ENCODE measurements at regions not wholly inside any gene's neighbourhood (a gene's known extent, or its start where the extent isn't known, plus 50 kb on each side); places are given as distances from the start of the nearest gene placed in this dataset.

DNA sequence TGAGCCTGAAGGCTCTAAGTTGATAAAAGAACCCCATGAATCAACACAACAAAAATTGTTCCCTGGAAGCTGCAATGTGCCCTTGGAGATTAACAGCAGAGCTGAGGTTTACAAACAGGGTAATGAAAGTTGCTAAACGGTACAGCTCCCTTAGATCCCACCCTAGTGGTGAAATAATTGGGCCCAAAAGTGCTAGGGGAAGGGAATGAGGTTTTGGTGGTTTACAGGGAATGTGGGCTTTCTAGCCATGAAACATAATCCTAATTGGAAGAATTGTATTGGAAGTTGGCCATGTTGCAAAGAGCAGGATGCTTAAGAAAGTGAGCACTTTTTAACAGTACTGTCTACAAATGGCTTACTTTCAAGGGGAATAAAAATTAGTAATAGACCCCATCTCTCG lies 180.2 kb upstream of the SMIM21 start:
- Histone ChIP-seq H3K36me3 (no peaks in the 10 kb centered on the region), H3K4me3 (no peak overlapping the region), H3K27me3 (no peaks in the 10 kb centered on the region), H3K9me3 (no peaks in the 10 kb centered on the region), H3K4me1 (no peaks in the 10 kb centered on the region), H3K27ac (no peak overlapping the region)
- no peak for DNase-seq (ENCODE audit: low spot score in 2 of 2)
- TF ChIP-seq, protein P1, sequence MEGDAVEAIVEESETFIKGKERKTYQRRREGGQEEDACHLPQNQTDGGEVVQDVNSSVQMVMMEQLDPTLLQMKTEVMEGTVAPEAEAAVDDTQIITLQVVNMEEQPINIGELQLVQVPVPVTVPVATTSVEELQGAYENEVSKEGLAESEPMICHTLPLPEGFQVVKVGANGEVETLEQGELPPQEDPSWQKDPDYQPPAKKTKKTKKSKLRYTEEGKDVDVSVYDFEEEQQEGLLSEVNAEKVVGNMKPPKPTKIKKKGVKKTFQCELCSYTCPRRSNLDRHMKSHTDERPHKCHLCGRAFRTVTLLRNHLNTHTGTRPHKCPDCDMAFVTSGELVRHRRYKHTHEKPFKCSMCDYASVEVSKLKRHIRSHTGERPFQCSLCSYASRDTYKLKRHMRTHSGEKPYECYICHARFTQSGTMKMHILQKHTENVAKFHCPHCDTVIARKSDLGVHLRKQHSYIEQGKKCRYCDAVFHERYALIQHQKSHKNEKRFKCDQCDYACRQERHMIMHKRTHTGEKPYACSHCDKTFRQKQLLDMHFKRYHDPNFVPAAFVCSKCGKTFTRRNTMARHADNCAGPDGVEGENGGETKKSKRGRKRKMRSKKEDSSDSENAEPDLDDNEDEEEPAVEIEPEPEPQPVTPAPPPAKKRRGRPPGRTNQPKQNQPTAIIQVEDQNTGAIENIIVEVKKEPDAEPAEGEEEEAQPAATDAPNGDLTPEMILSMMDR (IDR thresholded peaks at IDR 0.05): no peak
- intact Hi-C loops (cut with DNase I): no loop called here

DNA sequence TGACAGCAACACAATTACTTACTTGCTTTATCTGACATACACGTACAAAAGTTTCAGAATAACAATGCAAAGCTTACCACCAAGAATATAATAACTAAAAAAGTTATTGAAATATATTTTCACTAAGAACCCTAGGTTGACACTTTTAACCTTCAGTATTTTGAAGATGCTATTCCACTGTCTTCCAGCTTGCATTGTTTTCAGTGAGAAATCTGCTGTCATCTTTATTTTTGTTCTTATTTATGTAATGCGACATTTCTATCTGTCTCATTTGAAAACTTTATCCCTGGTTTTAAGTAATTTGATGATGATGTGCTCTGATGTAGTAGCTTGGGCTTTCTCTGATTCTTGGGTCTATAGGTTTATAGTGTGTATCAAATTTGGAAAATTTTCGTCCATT lies 165.0 kb upstream of the SMIM21 start:
- no peaks in the 10 kb centered on the region for H3K36me3 ChIP-seq
- H3K9me3 ChIP-seq: peaks cover 9 to 27% of the 10 kb centered on the region in 2 donors
- H3K4me1 ChIP-seq: no peaks in the 10 kb centered on the region
- TF ChIP-seq, protein P1 (IDR thresholded peaks at IDR 0.05): no peak
- no peak overlapping the region for H3K4me3 ChIP-seq
- H3K27me3 ChIP-seq: no peaks in the 10 kb centered on the region
- intact Hi-C loops (cut with DNase I): no loop called here
- no peak for DNase-seq (ENCODE audit: low spot score in 2 of 2)
- no peak overlapping the region for H3K27ac ChIP-seq

DNA sequence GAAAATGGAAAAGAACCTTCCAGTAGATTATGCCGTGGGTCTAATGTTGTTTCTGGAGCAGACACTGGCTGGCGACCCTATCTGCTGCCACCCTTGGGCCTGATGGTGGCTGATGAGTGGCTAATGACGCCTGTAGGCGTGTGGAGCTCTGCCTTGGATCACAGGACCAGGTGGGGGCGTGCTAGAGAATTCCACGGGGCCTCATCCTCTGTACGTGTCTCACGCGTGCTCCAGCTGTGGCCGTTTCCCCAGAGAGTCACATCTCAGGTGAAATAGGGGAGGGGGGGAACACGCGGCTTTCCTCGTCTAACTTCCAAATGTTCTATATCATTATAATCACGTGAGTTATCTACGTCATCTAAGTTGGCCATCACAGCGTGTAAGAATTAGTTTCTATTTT lies 160.9 kb upstream of the SMIM21 start:
- peaks cover 9 to 20% of the 10 kb centered on the region in 2 donors for H3K9me3 ChIP-seq
- intact Hi-C loops (cut with DNase I): no loop called here
- H3K36me3 ChIP-seq: no peaks in the 10 kb centered on the region
- H3K4me1 ChIP-seq: no peaks in the 10 kb centered on the region
- H3K27ac ChIP-seq: no peak overlapping the region
- TF ChIP-seq, protein P1 (IDR thresholded peaks at IDR 0.05): no peak
- H3K4me3 ChIP-seq: no peak overlapping the region
- H3K27me3 ChIP-seq: no peaks in the 10 kb centered on the region
- DNase-seq (ENCODE audit: low spot score in 2 of 2): no peak

DNA sequence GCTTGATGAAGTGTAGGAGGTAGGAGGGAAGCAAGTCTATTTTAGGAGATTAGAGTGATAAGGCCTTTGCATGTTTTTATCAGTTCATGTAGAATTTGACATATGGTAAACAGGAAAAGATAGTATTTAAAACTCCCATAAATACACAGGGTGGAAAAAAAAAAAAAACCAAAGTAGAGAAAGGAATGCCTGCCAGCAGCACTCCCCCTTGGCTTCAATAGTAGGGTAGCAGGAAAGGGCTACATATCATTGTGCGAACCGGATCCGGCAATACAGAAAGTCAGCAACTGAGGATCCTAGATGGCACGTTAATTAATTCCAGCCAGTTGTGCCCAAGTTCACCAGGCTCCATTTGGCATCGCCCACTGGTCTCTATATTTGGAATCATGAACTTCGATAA lies 159.6 kb upstream of the SMIM21 start:
- TF ChIP-seq, protein P1 (IDR thresholded peaks at IDR 0.05): no peak
- Histone ChIP-seq H3K27me3 (no peaks in the 10 kb centered on the region), H3K4me3 (no peak overlapping the region), H3K36me3 (no peaks in the 10 kb centered on the region), H3K4me1 (no peaks in the 10 kb centered on the region), H3K27ac (no peak overlapping the region), H3K9me3 (peaks cover 5 to 7% of the 10 kb centered on the region in 2 donors)
- no peak for DNase-seq (ENCODE audit: low spot score in 2 of 2)
- intact Hi-C loops (cut with DNase I): no loop called here

DNA sequence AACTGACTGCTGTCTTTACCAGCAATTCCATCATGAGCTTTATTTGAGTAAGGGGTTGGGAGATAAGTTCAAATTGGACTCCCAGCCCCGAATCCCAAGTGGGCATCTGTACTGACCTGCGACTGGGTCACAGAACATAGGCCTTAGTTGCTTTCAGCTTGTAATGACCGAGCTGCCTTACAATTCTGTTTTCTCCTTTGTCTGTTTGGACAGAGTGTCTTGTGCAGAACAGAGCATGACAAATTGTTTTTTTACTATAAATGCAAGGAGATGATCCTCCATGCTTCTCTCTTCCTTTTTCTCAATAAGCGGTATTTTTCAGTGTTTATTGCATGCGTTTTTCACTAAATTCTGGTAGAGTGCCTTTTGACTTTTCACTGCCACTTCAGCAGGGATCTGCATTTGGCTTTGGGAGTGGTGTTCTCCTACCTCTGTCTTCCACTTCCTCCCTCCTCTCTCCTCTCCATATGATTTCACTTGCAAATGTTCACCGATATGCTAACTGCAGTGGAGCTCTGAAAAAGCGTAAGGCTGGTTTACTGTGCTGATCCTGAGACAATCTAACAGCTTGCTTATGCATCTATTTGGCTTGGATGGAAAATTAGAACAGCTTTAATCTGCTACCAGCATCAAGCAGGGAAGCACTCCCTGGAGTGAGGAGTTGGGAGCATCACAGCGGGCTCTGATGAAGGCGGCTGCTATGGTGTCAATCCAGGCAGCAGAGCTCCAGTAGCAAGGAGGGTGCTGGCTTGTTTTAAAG lies 158.8 kb upstream of the SMIM21 start:
- H3K4me3 ChIP-seq: no peak overlapping the region
- intact Hi-C loops (cut with DNase I): no loop called here
- TF ChIP-seq, protein P1 (IDR thresholded peaks at IDR 0.05): no peak

More for the DNA sequence above, 158.8 kb upstream of the SMIM21 start:
- DNase-seq (ENCODE audit: low spot score in 2 of 2): no peak
- no peaks in the 10 kb centered on the region for H3K36me3 ChIP-seq
- H3K4me1 ChIP-seq: no peaks in the 10 kb centered on the region
- no peaks in the 10 kb centered on the region for H3K9me3 ChIP-seq
- no peaks in the 10 kb centered on the region for H3K27me3 ChIP-seq
- no peak overlapping the region for H3K27ac ChIP-seq

Data from ascending aorta (tissue), 2 donors.